ENCODE measurements at regions not wholly inside any gene's neighbourhood (a gene's known extent, or its start where the extent isn't known, plus 50 kb on each side); places are given as distances from the start of the nearest gene placed in this dataset.

- no peak overlapping the region for H3K4me3 ChIP-seq (ENCODE audit: low read depth, low read length)
- DNase-seq: no peak
- no peaks in the 10 kb centered on the region for H3K9me3 ChIP-seq (ENCODE audit: severe bottlenecking)
- H3K27me3 ChIP-seq (ENCODE audit: insufficient read depth, low read depth, severe bottlenecking): no peaks in the 10 kb centered on the region
- H3K27ac ChIP-seq: no peak overlapping the region
- no peaks in the 10 kb centered on the region for H3K36me3 ChIP-seq
- no peak for TF ChIP-seq CTCF (IDR thresholded peaks at IDR 0.05; ENCODE audit: low read depth, low read length)
Measured at GRCh38 chr1:71236503-71236902, 155.7 kb upstream of the ZRANB2 start.

GRCh38 chr1:71233645-71234044, 152.8 kb upstream of the ZRANB2 start:
- Histone ChIP-seq H3K9me3 (ENCODE audit: severe bottlenecking) (no peaks in the 10 kb centered on the region), H3K36me3 (no peaks in the 10 kb centered on the region), H3K4me3 (ENCODE audit: low read depth, low read length) (no peak overlapping the region), H3K27me3 (ENCODE audit: insufficient read depth, low read depth, severe bottlenecking) (no peaks in the 10 kb centered on the region), H3K27ac (no peak overlapping the region)
- TF ChIP-seq CTCF (IDR thresholded peaks at IDR 0.05; ENCODE audit: low read depth, low read length): no peak
- DNase-seq: no peak

GRCh38 chr1:71232786-71233185, 152.0 kb upstream of the ZRANB2 start:
- no peak for TF ChIP-seq CTCF (IDR thresholded peaks at IDR 0.05; ENCODE audit: low read depth, low read length)
- Histone ChIP-seq H3K4me3 (ENCODE audit: low read depth, low read length) (no peak overlapping the region), H3K27ac (no peak overlapping the region), H3K36me3 (no peaks in the 10 kb centered on the region), H3K9me3 (ENCODE audit: severe bottlenecking) (no peaks in the 10 kb centered on the region), H3K27me3 (ENCODE audit: insufficient read depth, low read depth, severe bottlenecking) (no peaks in the 10 kb centered on the region)
- no peak for DNase-seq

GRCh38 chr1:71232166-71232763, 151.4 kb upstream of the ZRANB2 start:
- Histone ChIP-seq H3K9me3 (ENCODE audit: severe bottlenecking) (no peaks in the 10 kb centered on the region), H3K36me3 (no peaks in the 10 kb centered on the region), H3K27me3 (ENCODE audit: insufficient read depth, low read depth, severe bottlenecking) (no peaks in the 10 kb centered on the region), H3K4me3 (ENCODE audit: low read depth, low read length) (no peak overlapping the region), H3K27ac (no peak overlapping the region)
- DNase-seq: no peak
- TF ChIP-seq CTCF (IDR thresholded peaks at IDR 0.05; ENCODE audit: low read depth, low read length): no peak

GRCh38 chr1:71231751-71232150, 150.9 kb upstream of the ZRANB2 start:
- Histone ChIP-seq H3K27me3 (ENCODE audit: insufficient read depth, low read depth, severe bottlenecking) (no peaks in the 10 kb centered on the region), H3K27ac (no peak overlapping the region), H3K9me3 (ENCODE audit: severe bottlenecking) (no peaks in the 10 kb centered on the region), H3K4me3 (ENCODE audit: low read depth, low read length) (no peak overlapping the region), H3K36me3 (no peaks in the 10 kb centered on the region)
- no peak for TF ChIP-seq CTCF (IDR thresholded peaks at IDR 0.05; ENCODE audit: low read depth, low read length)
- DNase-seq: no peak

GRCh38 chr1:71228742-71229365, 148.0 kb upstream of the ZRANB2 start:
- Histone ChIP-seq H3K9me3 (ENCODE audit: severe bottlenecking) (no peaks in the 10 kb centered on the region), H3K36me3 (no peaks in the 10 kb centered on the region), H3K27ac (peak overlapping the region; percentile 48), H3K27me3 (ENCODE audit: insufficient read depth, low read depth, severe bottlenecking) (no peaks in the 10 kb centered on the region), H3K4me3 (ENCODE audit: low read depth, low read length) (peak overlapping the region; percentile 7)
- peak; percentile 52 for DNase-seq
- TF ChIP-seq CTCF (IDR thresholded peaks at IDR 0.05; ENCODE audit: low read depth, low read length): no peak

Data from WERI-Rb-1 (cell line).